ENCODE measurements at regions not wholly inside any gene's neighbourhood (a gene's known extent, or its start where the extent isn't known, plus 50 kb on each side); places are given as distances from the start of the nearest gene placed in this dataset.

DNA sequence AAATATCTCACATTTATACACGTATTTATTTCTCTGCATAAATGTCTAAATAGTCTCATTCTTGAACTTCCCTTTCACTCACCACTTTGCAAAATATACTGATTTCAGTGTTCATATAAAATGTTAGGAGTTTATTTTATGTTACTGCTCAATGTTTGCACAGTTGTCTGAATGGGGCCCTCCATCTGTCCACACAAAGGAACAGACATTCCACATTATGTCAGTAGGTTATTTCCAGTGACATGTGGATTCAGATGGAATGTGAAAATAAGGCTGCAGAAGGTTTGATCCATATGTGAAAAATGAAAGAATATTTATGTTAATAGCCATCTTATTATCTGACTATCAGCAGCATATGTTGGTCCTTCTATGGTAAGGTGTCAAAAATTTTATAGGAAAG, 994.4 kb upstream of the SEL1L start:
- Mint-ChIP-seq H3K27ac (no peak overlapping the region), H3K9me3 (peaks cover 0 to under 1% (median 0%) of the 10 kb centered on the region in 7 donors), H3K27me3 (ENCODE audit: low read depth in 3 of 3) (no peaks in the 10 kb centered on the region), H3K4me3 (no peak overlapping the region), H3K4me1 (no peaks in the 10 kb centered on the region), H3K36me3 (no peaks in the 10 kb centered on the region)
- Histone ChIP-seq H4K20me1 (ENCODE audit: insufficient read depth, low read length) (no peaks in the 10 kb centered on the region), H3K9ac (ENCODE audit: insufficient read depth, low read length, poor library complexity, severe bottlenecking) (no peak overlapping the region), H3K36me3 (replicated peaks in 1 of 2; ENCODE audit: control insufficient read depth in 1 of 2, insufficient read depth in 2 of 2, low read length in 2 of 2) (no peaks in the 10 kb centered on the region), H3K27me3 (ENCODE audit: control insufficient read depth in 2 of 2, insufficient read depth in 2 of 2, low read length in 2 of 2) (no peaks in the 10 kb centered on the region), H3K4me1 (ENCODE audit: control insufficient read depth in 1 of 2, insufficient read depth in 2 of 2, low read length in 2 of 2) (no peaks in the 10 kb centered on the region), H2AFZ (ENCODE audit: insufficient read depth, low read depth, low read length, poor library complexity, severe bottlenecking) (no peak overlapping the region), H3K27ac (ENCODE audit: low read depth in 1 of 2, low read length in 2 of 2) (no peak overlapping the region), H3K4me2 (replicated peaks; ENCODE audit: extremely low read depth, low read length, poor library complexity, severe bottlenecking) (no peak overlapping the region), H3K9me3 (replicated peaks in 1 of 2; ENCODE audit: control insufficient read depth in 1 of 2, insufficient read depth in 1 of 2, low read length in 2 of 2) (no peaks in the 10 kb centered on the region), H3K79me2 (ENCODE audit: insufficient read depth, low read length) (no peaks in the 10 kb centered on the region), H3K4me3 (replicated peaks in 1 of 3; ENCODE audit: low read depth in 2 of 3, low read length in 3 of 3) (no peak overlapping the region)
- TF ChIP-seq, protein P1, sequence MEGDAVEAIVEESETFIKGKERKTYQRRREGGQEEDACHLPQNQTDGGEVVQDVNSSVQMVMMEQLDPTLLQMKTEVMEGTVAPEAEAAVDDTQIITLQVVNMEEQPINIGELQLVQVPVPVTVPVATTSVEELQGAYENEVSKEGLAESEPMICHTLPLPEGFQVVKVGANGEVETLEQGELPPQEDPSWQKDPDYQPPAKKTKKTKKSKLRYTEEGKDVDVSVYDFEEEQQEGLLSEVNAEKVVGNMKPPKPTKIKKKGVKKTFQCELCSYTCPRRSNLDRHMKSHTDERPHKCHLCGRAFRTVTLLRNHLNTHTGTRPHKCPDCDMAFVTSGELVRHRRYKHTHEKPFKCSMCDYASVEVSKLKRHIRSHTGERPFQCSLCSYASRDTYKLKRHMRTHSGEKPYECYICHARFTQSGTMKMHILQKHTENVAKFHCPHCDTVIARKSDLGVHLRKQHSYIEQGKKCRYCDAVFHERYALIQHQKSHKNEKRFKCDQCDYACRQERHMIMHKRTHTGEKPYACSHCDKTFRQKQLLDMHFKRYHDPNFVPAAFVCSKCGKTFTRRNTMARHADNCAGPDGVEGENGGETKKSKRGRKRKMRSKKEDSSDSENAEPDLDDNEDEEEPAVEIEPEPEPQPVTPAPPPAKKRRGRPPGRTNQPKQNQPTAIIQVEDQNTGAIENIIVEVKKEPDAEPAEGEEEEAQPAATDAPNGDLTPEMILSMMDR (IDR thresholded peaks at IDR 0.05), result no peak
- DNase-seq, result no peak
- no CpG with 5 or more reads among the region's 1 CpG for WGBS (ENCODE audit: insufficient coverage)
- intact Hi-C loops (cut with micrococcal nuclease), result no loop called here

- no peak for DNase-seq
- H3K27me3 ChIP-seq (ENCODE audit: control insufficient read depth in 2 of 2, insufficient read depth in 2 of 2, low read length in 2 of 2), result no peaks in the 10 kb centered on the region
- H3K4me3 ChIP-seq (replicated peaks in 1 of 3; ENCODE audit: low read depth in 2 of 3, low read length in 3 of 3), result no peak overlapping the region
- H3K4me2 ChIP-seq (replicated peaks; ENCODE audit: extremely low read depth, low read length, poor library complexity, severe bottlenecking), result no peak overlapping the region
- no peaks in the 10 kb centered on the region for H3K4me1 Mint-ChIP-seq
- H3K4me1 ChIP-seq (ENCODE audit: control insufficient read depth in 1 of 2, insufficient read depth in 2 of 2, low read length in 2 of 2), result no peaks in the 10 kb centered on the region
- intact Hi-C loops (cut with micrococcal nuclease), result no loop called here
- H4K20me1 ChIP-seq (ENCODE audit: insufficient read depth, low read length), result no peaks in the 10 kb centered on the region
- TF ChIP-seq, protein P1 (IDR thresholded peaks at IDR 0.05), result no peak
- H3K79me2 ChIP-seq (ENCODE audit: insufficient read depth, low read length), result no peaks in the 10 kb centered on the region
- H3K36me3 Mint-ChIP-seq, result no peaks in the 10 kb centered on the region
- H2AFZ ChIP-seq (ENCODE audit: insufficient read depth, low read depth, low read length, poor library complexity, severe bottlenecking), result no peak overlapping the region
- H3K27ac ChIP-seq (ENCODE audit: low read depth in 1 of 2, low read length in 2 of 2), result no peak overlapping the region
- H3K4me3 Mint-ChIP-seq, result no peak overlapping the region
- H3K27me3 Mint-ChIP-seq (ENCODE audit: low read depth in 3 of 3), result no peaks in the 10 kb centered on the region
- WGBS (ENCODE audit: insufficient coverage), result 70% methylated on average over 2 of the region's 2 CpGs
- no peaks in the 10 kb centered on the region for H3K9me3 ChIP-seq (replicated peaks in 1 of 2; ENCODE audit: control insufficient read depth in 1 of 2, insufficient read depth in 1 of 2, low read length in 2 of 2)
- peaks cover 0 to 3% (median 0%) of the 10 kb centered on the region in 7 donors for H3K9me3 Mint-ChIP-seq
- no peaks in the 10 kb centered on the region for H3K36me3 ChIP-seq (replicated peaks in 1 of 2; ENCODE audit: control insufficient read depth in 1 of 2, insufficient read depth in 2 of 2, low read length in 2 of 2)
- no peak overlapping the region for H3K9ac ChIP-seq (ENCODE audit: insufficient read depth, low read length, poor library complexity, severe bottlenecking)
- H3K27ac Mint-ChIP-seq, result no peak overlapping the region
Measured at GRCh38 chr14:82533351-82533750, 999.7 kb upstream of the SEL1L start.

All from CD14-positive monocyte (primary cell).